ENCODE measurements at regions not wholly inside any gene's neighbourhood (a gene's known extent, or its start where the extent isn't known, plus 50 kb on each side); places are given as distances from the start of the nearest gene placed in this dataset.
"Not testable (repeated sequence)": the region's sequence is repeated elsewhere in the genome, so short reads cannot be mapped to it uniquely, and the experiment has no call there.

- DNase-seq (ENCODE audit: low read depth), result no peak
Observed at GRCh38 chr7:8809320-8809719, 375.9 kb downstream of the NXPH1 start.

GRCh38 chr7:8817448-8818036 is 384.1 kb downstream of the NXPH1 start:
- no peak for DNase-seq (ENCODE audit: low read depth)

GRCh38 chr7:8818406-8818805 is 385.0 kb downstream of the NXPH1 start:
- DNase-seq (ENCODE audit: low read depth), result no peak

- no peak for DNase-seq (ENCODE audit: low read depth)
Observed at GRCh38 chr7:8822595-8822994, 389.2 kb downstream of the NXPH1 start.

GRCh38 chr7:8823486-8823885 is 390.1 kb downstream of the NXPH1 start:
- no peak for DNase-seq (ENCODE audit: low read depth)

GRCh38 chr7:8827329-8827728 is 393.9 kb downstream of the NXPH1 start:
- no peak for DNase-seq (ENCODE audit: low read depth)

GRCh38 chr7:8829100-8829499 is 395.7 kb downstream of the NXPH1 start:
- no peak for DNase-seq (ENCODE audit: low read depth)

- DNase-seq (ENCODE audit: low read depth), result no peak
Observed at GRCh38 chr7:8831376-8831775, 398.0 kb downstream of the NXPH1 start.

- no peak for DNase-seq (ENCODE audit: low read depth)
Observed at GRCh38 chr7:8833355-8833754, 399.9 kb downstream of the NXPH1 start.

GRCh38 chr7:8841171-8841570 is 407.8 kb downstream of the NXPH1 start:
- DNase-seq (ENCODE audit: low read depth), result no peak

- no peak for DNase-seq (ENCODE audit: low read depth)
Observed at GRCh38 chr7:8871716-8872115, 438.3 kb downstream of the NXPH1 start.

GRCh38 chr7:8881916-8882315 is 448.5 kb downstream of the NXPH1 start:
- DNase-seq (ENCODE audit: low read depth), result no peak

- DNase-seq (ENCODE audit: low read depth), result no peak
Observed at GRCh38 chr7:8885480-8886000, 452.1 kb downstream of the NXPH1 start.

- not testable (repeated sequence) for DNase-seq (ENCODE audit: low read depth)
Observed at GRCh38 chr7:8890346-8890745, 456.9 kb downstream of the NXPH1 start.

- no peak for DNase-seq (ENCODE audit: low read depth)
Observed at GRCh38 chr7:8893775-8894174, 460.4 kb downstream of the NXPH1 start.

- no peak for DNase-seq (ENCODE audit: low read depth)
Observed at GRCh38 chr7:8906396-8907075, 473.1 kb downstream of the NXPH1 start.

- DNase-seq (ENCODE audit: low read depth), result no peak
Observed at GRCh38 chr7:8908889-8909288, 475.5 kb downstream of the NXPH1 start.

- no peak for DNase-seq (ENCODE audit: low read depth)
Observed at GRCh38 chr7:8913682-8914081, 480.3 kb downstream of the NXPH1 start.

GRCh38 chr7:8921807-8922206 is 488.4 kb downstream of the NXPH1 start:
- no peak for DNase-seq (ENCODE audit: low read depth)

GRCh38 chr7:8922726-8923125 is 489.3 kb downstream of the NXPH1 start:
- DNase-seq (ENCODE audit: low read depth), result no peak

- no peak for DNase-seq (ENCODE audit: low read depth)
Observed at GRCh38 chr7:8923164-8923806, 489.9 kb downstream of the NXPH1 start.

- no peak for DNase-seq (ENCODE audit: low read depth)
Observed at GRCh38 chr7:8931906-8932646, 498.7 kb downstream of the NXPH1 start.

- no peak for DNase-seq (ENCODE audit: low read depth)
Observed at GRCh38 chr7:8932751-8933150, 499.3 kb downstream of the NXPH1 start.
